Gastroesophageal sphincter (tissue), 4 donors: ENCODE measurements at regions not wholly inside any gene's neighbourhood (a gene's known extent, or its start where the extent isn't known, plus 50 kb on each side); places are given as distances from the start of the nearest gene placed in this dataset.
A peak's percentile ranks its signal among the peaks of the same experiment; 100 is the strongest.

Experiments used
- ATAC-seq: fragments of 150-250 bp; one replicate; pipeline ENCODE4 v1.9.1; 2016; ENCODE audit warnings: mild to moderate bottlenecking, moderate library complexity
- H3K27ac ChIP-seq, 4 donors: fragments of 200-600 bp; sonication (generic) in 3 of 4; 1 replicate in 3 of 4; 2 replicates in 1 of 4; pipeline ENCODE4 v1.5.1; 2016 to 2019
- H3K27me3 ChIP-seq: fragments of 200-600 bp; sonication (generic); one replicate; pipeline ENCODE4 v1.5.1; 2019
- H3K36me3 ChIP-seq, 2 donors: fragments of 200-600 bp; sonication (generic); one replicate each; pipeline ENCODE4 v1.5.1; 2019; ENCODE audit warnings: control low read depth in 1 of 2
- H3K4me1 ChIP-seq, 3 donors: fragments of 200-600 bp; sonication (generic); 1 replicate in 2 of 3; 2 replicates in 1 of 3; pipeline ENCODE4 v1.5.1; 2016 to 2019; ENCODE audit warnings: control low read depth in 2 of 3
- H3K4me3 ChIP-seq, 2 donors: fragments of 200-600 bp; sonication (generic); one replicate each; pipeline ENCODE4 v1.5.1; 2019; ENCODE audit warnings: mild to moderate bottlenecking in 1 of 2, moderate library complexity in 1 of 2
- H3K9me3 ChIP-seq, 3 donors: fragments of 200-600 bp; sonication (generic); one replicate each; pipeline ENCODE4 v1.5.1; 2017 to 2019; ENCODE audit warnings: control low read depth in 2 of 3
- EP300 ChIP-seq: sonication (generic); formaldehyde crosslinking; IDR thresholded peaks from one replicate; pipeline ENCODE4 v1.6.1; 2017; ENCODE audit warnings: antibody characterized with exemption, mild to moderate bottlenecking
- POLR2A ChIP-seq, 2 donors: fragments of 450-650 bp; IDR thresholded peaks; one replicate each; pipeline ENCODE4 v1.6.1; 2017; ENCODE audit warnings: antibody characterized with exemption in 2 of 2, mild to moderate bottlenecking in 2 of 2, moderate library complexity in 1 of 2
- POLR2AphosphoS5 ChIP-seq: sonication (generic); formaldehyde crosslinking; IDR thresholded peaks from one replicate; pipeline ENCODE4 v1.6.1; 2017; ENCODE audit warnings: antibody characterized with exemption
- WGBS, 2 donors: methylation state at CpG; one replicate each; pipeline ENCODE4 v1.1.5; 2018; ENCODE audit warnings: low coverage in 1 of 2; 5-methylcytosine and 5-hydroxymethylcytosine counted together
- TF ChIP-seq, protein P1 (sequence below), 4 experiments: fragments of 200-600 bp in 2 of 4; fragments of 450-650 bp in 2 of 4; sonication (generic) in 1 of 4; IDR thresholded peaks; one replicate each; pipeline ENCODE4 v1.5.1; 2017 to 2019; ENCODE audit warnings: antibody characterized with exemption in 4 of 4, mild to moderate bottlenecking in 2 of 4, moderate library complexity in 2 of 4

DNA sequence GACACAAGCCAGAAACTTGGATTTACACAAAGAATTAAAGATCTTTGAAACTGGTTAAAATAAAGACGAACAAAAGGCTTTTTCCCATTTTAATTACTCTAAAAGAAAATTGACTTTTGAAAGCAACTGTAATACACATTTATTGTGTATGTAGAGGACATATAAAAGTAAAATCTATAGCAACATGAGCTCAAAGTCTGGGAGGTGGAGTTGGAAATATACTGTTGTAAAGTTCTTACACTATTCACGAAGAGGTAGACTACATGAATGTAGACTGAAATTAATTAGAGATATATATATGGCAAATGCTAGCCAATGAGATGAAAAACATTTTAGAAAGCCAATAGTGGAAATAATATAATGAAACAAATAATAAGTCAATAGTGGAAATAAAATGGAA lies 251.0 kb downstream of the AHR start:
- Histone ChIP-seq H3K27me3 (no peaks in the 10 kb centered on the region), H3K9me3 (no peaks in the 10 kb centered on the region), H3K4me3 (no peak overlapping the region), H3K4me1 (peaks cover 0 to 24% (median 6%) of the 10 kb centered on the region in 3 donors), H3K27ac (no peak overlapping the region), H3K36me3 (no peaks in the 10 kb centered on the region)
- 39 to 92% methylated on average over 2 of the region's 2 CpGs for WGBS, 2 donors
- TF ChIP-seq POLR2A (IDR thresholded peaks at IDR 0.05) (no peak), EP300 (no peak), POLR2AphosphoS5 (no peak)
- TF ChIP-seq, protein P1, sequence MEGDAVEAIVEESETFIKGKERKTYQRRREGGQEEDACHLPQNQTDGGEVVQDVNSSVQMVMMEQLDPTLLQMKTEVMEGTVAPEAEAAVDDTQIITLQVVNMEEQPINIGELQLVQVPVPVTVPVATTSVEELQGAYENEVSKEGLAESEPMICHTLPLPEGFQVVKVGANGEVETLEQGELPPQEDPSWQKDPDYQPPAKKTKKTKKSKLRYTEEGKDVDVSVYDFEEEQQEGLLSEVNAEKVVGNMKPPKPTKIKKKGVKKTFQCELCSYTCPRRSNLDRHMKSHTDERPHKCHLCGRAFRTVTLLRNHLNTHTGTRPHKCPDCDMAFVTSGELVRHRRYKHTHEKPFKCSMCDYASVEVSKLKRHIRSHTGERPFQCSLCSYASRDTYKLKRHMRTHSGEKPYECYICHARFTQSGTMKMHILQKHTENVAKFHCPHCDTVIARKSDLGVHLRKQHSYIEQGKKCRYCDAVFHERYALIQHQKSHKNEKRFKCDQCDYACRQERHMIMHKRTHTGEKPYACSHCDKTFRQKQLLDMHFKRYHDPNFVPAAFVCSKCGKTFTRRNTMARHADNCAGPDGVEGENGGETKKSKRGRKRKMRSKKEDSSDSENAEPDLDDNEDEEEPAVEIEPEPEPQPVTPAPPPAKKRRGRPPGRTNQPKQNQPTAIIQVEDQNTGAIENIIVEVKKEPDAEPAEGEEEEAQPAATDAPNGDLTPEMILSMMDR (IDR thresholded peaks at IDR 0.05), result no peak
- no peak for ATAC-seq

DNA sequence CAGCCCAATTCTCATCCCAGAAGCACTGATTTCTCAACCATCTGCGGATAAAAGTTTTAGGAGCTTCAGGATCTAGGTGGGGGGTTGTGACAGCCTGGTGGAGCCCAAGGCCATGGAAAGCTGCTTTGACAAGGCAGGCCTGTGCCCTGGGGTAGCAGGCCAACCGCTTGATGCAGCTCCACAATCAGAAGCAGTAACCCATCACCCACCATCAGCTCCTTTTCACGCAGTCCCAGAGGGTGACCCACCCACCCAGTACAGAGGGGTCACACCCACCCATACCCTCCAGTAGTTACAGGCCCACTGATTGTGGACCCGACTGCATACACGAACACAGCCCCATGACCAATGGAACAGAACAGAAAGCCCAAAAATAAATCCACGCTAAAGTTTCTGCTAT lies 253.9 kb downstream of the AHR start:
- 93 to 96% methylated on average over 4 to 6 of the region's 6 CpGs for WGBS, 2 donors
- ATAC-seq, result no peak
- H3K36me3 ChIP-seq, result no peaks in the 10 kb centered on the region
- no peak overlapping the region for H3K27ac ChIP-seq
- no peaks in the 10 kb centered on the region for H3K27me3 ChIP-seq
- H3K9me3 ChIP-seq, result no peaks in the 10 kb centered on the region
- TF ChIP-seq, protein P1 (IDR thresholded peaks at IDR 0.05), result no peak
- TF ChIP-seq POLR2AphosphoS5, result no peak
- TF ChIP-seq EP300, result no peak
- no peak for TF ChIP-seq POLR2A (IDR thresholded peaks at IDR 0.05)
- peaks cover 0 to 26% (median 3%) of the 10 kb centered on the region in 3 donors for H3K4me1 ChIP-seq
- H3K4me3 ChIP-seq, result no peak overlapping the region

DNA sequence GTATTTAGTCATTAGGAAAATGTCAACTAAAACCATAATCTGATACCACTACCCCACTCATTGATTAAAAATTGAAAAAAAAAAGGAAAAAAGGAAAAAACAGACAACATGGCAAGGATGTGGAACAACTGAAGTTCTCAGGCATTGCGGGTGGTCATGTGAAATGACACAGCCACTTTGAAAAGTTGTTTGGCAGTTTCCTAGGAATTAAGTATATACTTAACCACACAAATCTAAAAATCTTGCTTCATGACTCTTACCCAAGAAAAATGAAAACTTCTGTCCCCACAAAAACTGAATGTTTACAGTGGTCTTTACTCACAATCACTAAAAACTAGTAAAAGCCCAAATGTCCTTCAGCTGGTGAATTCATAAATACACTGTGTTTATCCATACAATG lies 254.5 kb downstream of the AHR start:
- H3K9me3 ChIP-seq, result no peaks in the 10 kb centered on the region
- TF ChIP-seq POLR2A (IDR thresholded peaks at IDR 0.05), result no peak
- TF ChIP-seq, protein P1 (IDR thresholded peaks at IDR 0.05), result no peak
- TF ChIP-seq POLR2AphosphoS5, result no peak
- TF ChIP-seq EP300, result no peak
- ATAC-seq, result no peak
- no peaks in the 10 kb centered on the region for H3K36me3 ChIP-seq
- H3K4me3 ChIP-seq, result no peak overlapping the region
- peaks cover 0 to 32% (median 3%) of the 10 kb centered on the region in 3 donors for H3K4me1 ChIP-seq
- H3K27ac ChIP-seq, result no peak overlapping the region
- 95 to 100% methylated on average over 1 of the region's 1 CpG for WGBS, 2 donors
- no peaks in the 10 kb centered on the region for H3K27me3 ChIP-seq

DNA sequence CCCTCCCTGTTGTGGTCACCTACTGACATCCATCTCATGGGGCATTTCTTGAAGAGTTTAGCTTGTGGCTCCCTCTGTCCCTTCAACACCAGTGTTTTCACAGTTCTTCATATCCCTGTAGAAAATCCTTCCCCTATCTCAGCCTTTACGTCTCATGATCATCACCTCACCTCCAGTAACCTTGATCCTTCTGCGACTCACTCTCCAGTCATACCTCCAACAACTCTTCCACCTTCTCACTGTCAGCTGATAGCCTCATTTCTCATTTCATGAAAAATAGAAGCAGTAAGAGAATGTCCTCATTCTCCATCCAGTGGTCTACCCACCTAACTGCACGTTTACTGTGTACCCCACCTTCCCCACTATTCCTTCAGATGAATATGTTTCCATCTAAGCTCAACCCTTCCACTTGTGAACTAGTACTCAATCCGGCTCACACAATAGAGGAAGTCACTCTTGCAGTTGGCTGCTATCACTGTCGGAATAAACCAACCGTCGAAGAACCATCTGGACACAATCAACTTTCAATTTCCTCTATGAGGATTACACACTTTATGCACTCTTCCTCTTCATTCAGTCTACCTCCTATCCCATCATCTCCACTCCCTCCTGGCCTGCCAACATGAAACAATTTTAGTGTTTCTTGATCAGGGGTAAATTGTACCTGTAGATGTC lies 256.0 kb downstream of the AHR start:
- no peaks in the 10 kb centered on the region for H3K27me3 ChIP-seq
- ATAC-seq, result no peak
- H3K4me1 ChIP-seq, result peaks cover 0 to 39% (median 3%) of the 10 kb centered on the region in 3 donors
- H3K36me3 ChIP-seq, result no peaks in the 10 kb centered on the region
- no peak overlapping the region for H3K27ac ChIP-seq
- no peaks in the 10 kb centered on the region for H3K9me3 ChIP-seq
- WGBS, 2 donors, result 73 to 76% methylated on average over 7 of the region's 7 CpGs
- no peak for TF ChIP-seq POLR2A (IDR thresholded peaks at IDR 0.05)
- TF ChIP-seq POLR2AphosphoS5, result no peak
- TF ChIP-seq, protein P1 (IDR thresholded peaks at IDR 0.05), result no peak
- TF ChIP-seq EP300, result no peak
- no peak overlapping the region for H3K4me3 ChIP-seq

DNA sequence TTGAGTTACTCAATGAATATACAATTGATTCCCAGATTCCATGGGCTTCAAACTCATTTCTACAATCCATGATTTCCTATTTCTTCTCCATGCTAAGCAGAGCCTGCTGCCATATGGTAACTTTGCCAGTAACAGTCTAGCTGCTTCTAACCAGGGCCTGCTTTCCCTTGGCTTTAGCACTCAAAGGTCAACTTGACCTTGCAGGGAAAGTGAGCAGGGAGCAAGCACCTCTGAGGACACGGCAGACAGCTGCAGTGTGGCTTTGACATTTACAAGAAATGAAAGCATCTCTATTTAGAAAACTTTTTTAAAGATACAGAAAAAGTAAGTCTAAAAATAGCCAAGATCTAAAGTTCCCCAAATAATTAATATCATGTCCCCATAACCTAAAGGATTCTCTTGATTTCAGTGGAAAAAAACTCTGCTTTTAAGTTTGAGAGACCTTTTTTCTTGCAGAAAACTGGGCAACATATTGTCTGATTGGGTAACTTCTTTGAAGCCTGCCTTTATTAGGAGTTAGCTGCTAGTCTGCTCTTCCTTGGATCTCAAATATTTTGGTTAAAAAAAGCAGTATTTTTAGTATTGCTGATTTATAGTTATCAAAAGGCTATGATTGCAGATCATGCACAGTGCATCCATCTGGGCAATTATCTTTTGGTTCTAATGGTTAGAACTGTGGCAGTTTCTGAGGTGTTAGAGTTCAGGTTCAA lies 257.9 kb downstream of the AHR start:
- no peak for ATAC-seq
- no peaks in the 10 kb centered on the region for H3K27me3 ChIP-seq
- no peaks in the 10 kb centered on the region for H3K9me3 ChIP-seq
- no peak overlapping the region for H3K4me3 ChIP-seq
- 0 to 7% methylated on average over 1 of the region's 1 CpG for WGBS, 2 donors
- H3K27ac ChIP-seq, result peak overlapping the region in 2 of 4 donors; percentile 11 to 51
- H3K36me3 ChIP-seq, result no peaks in the 10 kb centered on the region
- no peak for TF ChIP-seq POLR2A (IDR thresholded peaks at IDR 0.05)
- peak; percentile 19 for TF ChIP-seq POLR2AphosphoS5
- H3K4me1 ChIP-seq, result peaks cover 0 to 39% (median 3%) of the 10 kb centered on the region in 3 donors
